GM18508 (cell line): ENCODE measurements at regions not wholly inside any gene's neighbourhood (a gene's known extent, or its start where the extent isn't known, plus 50 kb on each side); places are given as distances from the start of the nearest gene placed in this dataset.

Source experiments
- ATAC-seq: cut with Tn5 transposase; IDR thresholded peaks from one replicate; pipeline ENCODE4 v1.9.1; 2021; ENCODE audit warnings: moderate number of reproducible peaks; ENCODE audit not compliant: insufficient read depth, unreplicated experiment

- ATAC-seq, result no peak
Measured at GRCh38 chr12:61301817-61302216, 958.4 kb upstream of the USP15 start.

GRCh38 chr12:61302282-61302681, 957.9 kb upstream of the USP15 start:
- no peak for ATAC-seq

- ATAC-seq, result no peak
Measured at GRCh38 chr12:61308220-61308619, 952.0 kb upstream of the USP15 start.

- no peak for ATAC-seq
Measured at GRCh38 chr12:61311413-61311812, 948.8 kb upstream of the USP15 start.

GRCh38 chr12:61348871-61349270, 911.3 kb upstream of the USP15 start:
- no peak for ATAC-seq

GRCh38 chr12:61355105-61355504, 905.1 kb upstream of the USP15 start:
- ATAC-seq, result no peak

GRCh38 chr12:61356485-61356884, 903.7 kb upstream of the USP15 start:
- ATAC-seq, result no peak

- no peak for ATAC-seq
Measured at GRCh38 chr12:61357496-61357895, 902.7 kb upstream of the USP15 start.

- ATAC-seq, result no peak
Measured at GRCh38 chr12:61362037-61362436, 898.2 kb upstream of the USP15 start.

GRCh38 chr12:61365001-61365400, 895.2 kb upstream of the USP15 start:
- ATAC-seq, result no peak

GRCh38 chr12:61367281-61367785, 892.9 kb upstream of the USP15 start:
- ATAC-seq, result no peak

GRCh38 chr12:61369241-61369910, 890.8 kb upstream of the USP15 start:
- no peak for ATAC-seq

- ATAC-seq, result no peak
Measured at GRCh38 chr12:61384511-61384910, 875.7 kb upstream of the USP15 start.

- ATAC-seq, result no peak
Measured at GRCh38 chr12:61385771-61386170, 874.4 kb upstream of the USP15 start.

GRCh38 chr12:61397668-61398067, 862.5 kb upstream of the USP15 start:
- no peak for ATAC-seq

- no peak for ATAC-seq
Measured at GRCh38 chr12:61412201-61412600, 848.0 kb upstream of the USP15 start.

GRCh38 chr12:61414470-61414869, 845.7 kb upstream of the USP15 start:
- ATAC-seq, result no peak

- ATAC-seq, result no peak
Measured at GRCh38 chr12:61422786-61423185, 837.4 kb upstream of the USP15 start.

GRCh38 chr12:61452076-61452475, 808.1 kb upstream of the USP15 start:
- ATAC-seq, result no peak

GRCh38 chr12:61487728-61488127, 772.5 kb upstream of the USP15 start:
- no peak for ATAC-seq

GRCh38 chr12:61490526-61491498, 769.4 kb upstream of the USP15 start:
- ATAC-seq, result no peak
